Panc1 (cell line): ENCODE measurements at regions not wholly inside any gene's neighbourhood (a gene's known extent, or its start where the extent isn't known, plus 50 kb on each side); places are given as distances from the start of the nearest gene placed in this dataset.

Source experiments
- CTCF ChIP-seq: fragments of 450-650 bp; IDR thresholded peaks from 2 replicates; pipeline ENCODE4 v1.5.1; 2017; ENCODE audit warnings: mild to moderate bottlenecking
- POLR2AphosphoS5 ChIP-seq: IDR thresholded peaks from 2 replicates; pipeline ENCODE4 v1.6.1; 2012; ENCODE audit warnings: mild to moderate bottlenecking, low read depth, low read length, moderate library complexity
- REST ChIP-seq, 2 experiments: IDR thresholded peaks; 2 replicates each; pipeline ENCODE4 v1.6.1; 2011 to 2012; ENCODE audit warnings: low read depth in 2 of 2, control low read depth in 1 of 2, low read length in 1 of 2, mild to moderate bottlenecking in 1 of 2, moderate library complexity in 1 of 2; ENCODE audit not compliant: insufficient read depth in 1 of 2
- SIN3A ChIP-seq: IDR thresholded peaks from 2 replicates; pipeline ENCODE4 v1.6.1; 2012; ENCODE audit warnings: low read depth, mild to moderate bottlenecking, low read length, moderate library complexity, borderline replicate concordance; ENCODE audit not compliant: insufficient read depth
- TCF7L2 ChIP-seq: IDR thresholded peaks from 2 replicates; pipeline ENCODE4 v1.6.1; 2011; ENCODE audit warnings: mild to moderate bottlenecking, low read depth, low read length, inconsistent platforms

- TF ChIP-seq CTCF: no peak
- no peak for TF ChIP-seq POLR2AphosphoS5
- no peak for TF ChIP-seq TCF7L2
- no peak for TF ChIP-seq SIN3A
- TF ChIP-seq REST (IDR thresholded peaks at IDR 0.05; ENCODE audit: insufficient read depth in 1 of 2, low read depth in 2 of 2, low read length in 1 of 2): no peak
Observed at GRCh38 chrX:148416931-148417330, 83.5 kb upstream of the AFF2 start.
